Dermis microvascular lymphatic vessel endothelial cell (primary cell): ENCODE measurements at regions not wholly inside any gene's neighbourhood (a gene's known extent, or its start where the extent isn't known, plus 50 kb on each side); places are given as distances from the start of the nearest gene placed in this dataset.
"Not testable (repeated sequence)": the region's sequence is repeated elsewhere in the genome, so short reads cannot be mapped to it uniquely, and the experiment has no call there.

ENCODE experiments used
- DNase-seq, 2 donors: peaks; one replicate each; pipeline versions ENCODE4 v3.0.0 to v3.0.0-alpha.2; 2010; ENCODE audit warnings: low read depth in 2 of 2

GRCh38 chr2:59810283-59810682, 743.2 kb downstream of the BCL11A start:
- not testable (repeated sequence) for DNase-seq

- no peak for DNase-seq
Observed at GRCh38 chr2:59806486-59806885, 747.0 kb downstream of the BCL11A start.

- no peak for DNase-seq
Observed at GRCh38 chr2:59804732-59805131, 748.7 kb downstream of the BCL11A start.

- DNase-seq: no peak
Observed at GRCh38 chr2:59803586-59803985, 749.9 kb downstream of the BCL11A start.

- DNase-seq: no peak
Observed at GRCh38 chr2:59798687-59799232, 754.7 kb downstream of the BCL11A start.

GRCh38 chr2:59791004-59791618, 762.3 kb downstream of the BCL11A start:
- no peak for DNase-seq

- DNase-seq: no peak
Observed at GRCh38 chr2:59790186-59791003, 763.1 kb downstream of the BCL11A start.

- DNase-seq: no peak
Observed at GRCh38 chr2:59789523-59789922, 763.9 kb downstream of the BCL11A start.

- no peak for DNase-seq
Observed at GRCh38 chr2:59787095-59787494, 766.4 kb downstream of the BCL11A start.

GRCh38 chr2:59786684-59787083, 766.8 kb downstream of the BCL11A start:
- DNase-seq: no peak

- no peak for DNase-seq
Observed at GRCh38 chr2:59779571-59779970, 773.9 kb downstream of the BCL11A start.

- DNase-seq: no peak
Observed at GRCh38 chr2:59777120-59777519, 776.3 kb downstream of the BCL11A start.

- DNase-seq: no peak
Observed at GRCh38 chr2:59776726-59777008, 776.8 kb downstream of the BCL11A start.

- DNase-seq: no peak
Observed at GRCh38 chr2:59774821-59775433, 778.5 kb downstream of the BCL11A start.

- DNase-seq: no peak
Observed at GRCh38 chr2:59770651-59771050, 782.8 kb downstream of the BCL11A start.

GRCh38 chr2:59761966-59762365, 791.5 kb downstream of the BCL11A start:
- no peak for DNase-seq

- no peak for DNase-seq
Observed at GRCh38 chr2:59756150-59756549, 797.3 kb downstream of the BCL11A start.

- DNase-seq: no peak
Observed at GRCh38 chr2:59754011-59754735, 799.3 kb downstream of the BCL11A start.

GRCh38 chr2:59752512-59752911, 800.9 kb downstream of the BCL11A start:
- no peak for DNase-seq

- DNase-seq: no peak
Observed at GRCh38 chr2:59752071-59752470, 801.4 kb downstream of the BCL11A start.

- not testable (repeated sequence) for DNase-seq
Observed at GRCh38 chr2:59751214-59751613, 802.2 kb downstream of the BCL11A start.

- no peak for DNase-seq
Observed at GRCh38 chr2:59746291-59746690, 807.2 kb downstream of the BCL11A start.
